Skeletal muscle tissue (tissue), 3 donors: ENCODE measurements at regions not wholly inside any gene's neighbourhood (a gene's known extent, or its start where the extent isn't known, plus 50 kb on each side); places are given as distances from the start of the nearest gene placed in this dataset.

Experiments used
- H3K27ac ChIP-seq: one replicate; pipeline ENCODE4 v1.7.0; 2013; ENCODE audit warnings: mild to moderate bottlenecking, low read depth, low read length, inconsistent platforms
- H3K27me3 ChIP-seq, 3 donors: one replicate each; pipeline ENCODE4 v1.7.0; 2013; ENCODE audit warnings: low read length in 3 of 3; ENCODE audit not compliant: control insufficient read depth in 3 of 3, insufficient read depth in 3 of 3
- H3K36me3 ChIP-seq, 3 donors: one replicate each; pipeline ENCODE4 v1.7.0; 2013; ENCODE audit warnings: low read length in 3 of 3; ENCODE audit not compliant: control insufficient read depth in 3 of 3, insufficient read depth in 3 of 3
- H3K4me1 ChIP-seq, 3 donors: one replicate each; pipeline ENCODE4 v1.7.0; 2013; ENCODE audit warnings: low read length in 3 of 3, mild to moderate bottlenecking in 3 of 3; ENCODE audit not compliant: control insufficient read depth in 3 of 3, insufficient read depth in 3 of 3
- H3K4me3 ChIP-seq, 3 donors: one replicate each; pipeline ENCODE4 v1.7.0; 2013; ENCODE audit warnings: low read length in 3 of 3
- H3K9ac ChIP-seq, 3 donors: one replicate each; pipeline ENCODE4 v1.7.0; 2013; ENCODE audit warnings: low read length in 3 of 3, mild to moderate bottlenecking in 3 of 3, moderate library complexity in 2 of 3, low read depth in 1 of 3
- H3K9me3 ChIP-seq, 3 donors: one replicate each; pipeline ENCODE4 v1.7.0; 2013; ENCODE audit warnings: low read length in 3 of 3; ENCODE audit not compliant: control insufficient read depth in 3 of 3
- donor health status: Osteomylitis.

DNA sequence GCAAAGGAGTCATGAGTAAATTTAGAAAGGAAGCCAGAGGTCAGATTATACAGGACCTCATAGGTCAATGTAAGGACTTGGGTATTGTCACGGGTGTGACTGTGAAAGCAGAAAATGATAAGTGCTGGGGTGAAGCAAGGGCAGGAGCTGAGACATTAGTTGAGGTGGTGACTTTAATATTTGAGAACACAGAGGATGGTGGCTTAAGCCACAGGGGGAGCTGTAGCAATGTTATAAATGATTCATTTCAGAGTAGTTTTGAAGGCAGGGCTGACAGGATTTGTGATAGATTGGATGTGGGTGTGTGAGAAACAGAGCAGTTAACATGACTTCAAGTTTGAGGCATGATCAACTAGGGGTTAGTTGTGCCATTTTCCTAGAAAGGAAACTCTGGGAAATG lies 659.9 kb downstream of the EPM2A start:
- no peaks in the 10 kb centered on the region for H3K36me3 ChIP-seq
- H3K9me3 ChIP-seq: peaks cover 0 to 3% (median 0%) of the 10 kb centered on the region in 3 donors
- H3K9ac ChIP-seq: no peak overlapping the region
- no peaks in the 10 kb centered on the region for H3K27me3 ChIP-seq
- H3K4me1 ChIP-seq: no peaks in the 10 kb centered on the region
- H3K4me3 ChIP-seq: no peak overlapping the region
- H3K27ac ChIP-seq: no peak overlapping the region

DNA sequence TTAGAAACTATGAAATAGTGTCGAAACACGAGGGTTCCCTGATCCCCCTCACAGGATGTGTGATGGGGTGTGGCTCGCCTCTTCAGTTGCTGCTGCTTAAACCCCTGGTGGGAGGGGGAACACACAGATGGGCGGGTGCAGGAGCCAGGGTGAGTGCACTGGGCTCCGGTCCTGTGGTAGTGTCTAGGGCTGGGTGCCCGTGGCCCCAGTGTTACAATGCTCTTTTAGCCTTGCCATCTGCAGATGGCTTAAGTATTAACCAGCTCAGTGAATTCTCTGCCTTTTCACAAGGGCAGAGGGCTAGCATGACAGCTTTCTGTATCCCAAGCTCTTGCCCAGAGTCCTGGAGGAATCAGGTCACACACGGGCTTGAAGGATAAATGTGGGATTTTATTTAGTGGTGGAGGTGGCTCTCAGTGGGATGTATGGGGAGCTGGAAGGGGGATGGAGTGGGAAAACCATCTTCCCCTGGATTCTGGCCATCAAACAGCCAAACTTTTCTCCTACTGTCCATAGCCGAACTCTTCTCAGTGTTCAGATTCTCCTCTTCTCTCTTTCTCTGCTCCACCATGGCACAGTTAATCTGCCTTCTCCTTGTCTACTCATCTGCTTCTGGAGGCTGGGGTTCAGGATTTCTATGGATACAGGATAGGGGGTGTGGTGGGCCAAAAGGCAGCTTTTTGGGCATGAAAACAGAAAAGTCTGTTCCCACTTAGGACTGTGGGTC lies 659.0 kb downstream of the EPM2A start:
- H3K27me3 ChIP-seq: no peaks in the 10 kb centered on the region
- no peak overlapping the region for H3K4me3 ChIP-seq
- H3K27ac ChIP-seq: no peak overlapping the region
- no peaks in the 10 kb centered on the region for H3K4me1 ChIP-seq
- no peak overlapping the region for H3K9ac ChIP-seq
- peaks cover 0 to 3% (median 0%) of the 10 kb centered on the region in 3 donors for H3K9me3 ChIP-seq
- H3K36me3 ChIP-seq: no peaks in the 10 kb centered on the region

DNA sequence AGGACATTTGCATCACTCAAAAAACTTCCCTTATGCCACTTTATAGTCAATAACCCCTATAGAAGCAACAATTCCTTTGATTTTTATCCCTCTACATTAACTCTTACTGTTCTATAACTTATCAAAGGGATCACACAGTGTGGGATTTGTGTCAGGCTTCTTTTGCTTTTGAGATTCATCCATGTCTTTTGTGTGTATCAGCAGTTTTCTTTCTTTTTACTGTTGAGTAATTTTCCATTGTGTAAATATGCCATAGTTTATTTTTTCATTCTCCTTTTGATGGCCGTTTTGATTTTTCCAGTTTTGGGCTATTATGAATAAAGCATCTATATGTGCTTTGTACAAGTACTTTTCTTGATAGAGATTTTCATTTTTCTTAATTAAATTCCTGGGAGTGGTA lies 657.9 kb downstream of the EPM2A start:
- peaks cover 0 to 3% (median 0%) of the 10 kb centered on the region in 3 donors for H3K9me3 ChIP-seq
- no peaks in the 10 kb centered on the region for H3K36me3 ChIP-seq
- H3K4me1 ChIP-seq: no peaks in the 10 kb centered on the region
- H3K4me3 ChIP-seq: no peak overlapping the region
- no peak overlapping the region for H3K9ac ChIP-seq
- H3K27ac ChIP-seq: no peak overlapping the region
- H3K27me3 ChIP-seq: no peaks in the 10 kb centered on the region

DNA sequence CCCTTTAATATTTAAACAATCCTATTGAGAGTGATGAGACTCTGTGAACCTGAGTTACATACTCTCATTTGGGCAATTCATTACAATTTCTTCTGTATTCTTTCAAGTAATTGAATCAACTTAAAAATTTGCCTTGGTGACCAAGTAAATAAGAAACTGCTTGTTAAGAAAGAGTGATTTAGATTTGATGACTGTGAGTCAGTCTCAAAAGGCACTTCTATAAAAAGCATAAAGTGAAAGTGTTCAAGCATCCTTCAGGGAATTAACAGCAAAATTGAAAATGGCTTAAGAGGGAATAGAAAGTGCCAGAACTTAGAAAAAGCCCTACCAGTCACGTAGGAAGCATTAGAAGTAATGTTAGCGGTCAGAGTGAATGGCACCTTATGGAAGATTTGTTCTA lies 654.7 kb downstream of the EPM2A start:
- H3K9me3 ChIP-seq: no peaks in the 10 kb centered on the region
- H3K27me3 ChIP-seq: no peaks in the 10 kb centered on the region
- H3K27ac ChIP-seq: no peak overlapping the region
- no peak overlapping the region for H3K4me3 ChIP-seq
- no peaks in the 10 kb centered on the region for H3K36me3 ChIP-seq
- H3K4me1 ChIP-seq: no peaks in the 10 kb centered on the region
- no peak overlapping the region for H3K9ac ChIP-seq

DNA sequence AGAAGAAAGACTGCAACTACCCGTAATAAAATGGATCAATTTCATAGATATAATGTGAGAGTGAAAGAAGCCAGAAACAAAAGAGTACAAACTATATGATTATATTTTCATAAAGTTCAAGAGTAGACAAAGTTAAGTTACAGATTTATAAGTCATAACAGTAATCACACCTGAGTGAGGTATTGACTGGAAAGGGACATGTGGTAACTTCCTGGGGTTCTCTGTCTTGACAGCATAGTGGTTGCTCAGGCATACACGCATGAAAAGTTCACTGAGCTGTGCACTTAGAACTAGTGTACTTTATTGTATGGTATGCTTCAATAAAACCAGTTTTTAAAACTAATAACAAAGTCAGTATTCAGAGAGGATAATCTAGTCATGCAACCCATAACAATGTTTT lies 653.6 kb downstream of the EPM2A start:
- H3K27me3 ChIP-seq: no peaks in the 10 kb centered on the region
- no peak overlapping the region for H3K4me3 ChIP-seq
- H3K36me3 ChIP-seq: no peaks in the 10 kb centered on the region
- H3K4me1 ChIP-seq: no peaks in the 10 kb centered on the region
- no peaks in the 10 kb centered on the region for H3K9me3 ChIP-seq
- H3K9ac ChIP-seq: no peak overlapping the region
- no peak overlapping the region for H3K27ac ChIP-seq

DNA sequence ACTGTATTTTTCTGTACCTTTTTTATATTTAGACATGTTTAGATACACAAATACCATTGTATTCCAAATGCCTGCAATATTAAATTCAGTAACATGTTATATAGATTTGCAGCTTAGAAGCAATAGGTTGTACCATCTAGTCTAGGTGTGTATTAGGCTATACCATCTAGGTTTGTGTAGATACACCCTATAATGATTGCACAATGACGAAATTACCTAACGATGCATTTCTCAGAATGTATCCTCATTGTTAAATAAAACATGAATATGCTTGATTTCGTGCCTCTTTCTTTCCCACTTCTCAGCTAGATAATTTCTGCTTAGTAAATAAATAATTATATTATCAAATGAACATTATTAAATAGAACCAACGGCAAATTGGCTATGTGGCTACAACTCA lies 653.0 kb downstream of the EPM2A start:
- no peak overlapping the region for H3K27ac ChIP-seq
- no peaks in the 10 kb centered on the region for H3K36me3 ChIP-seq
- H3K9me3 ChIP-seq: no peaks in the 10 kb centered on the region
- no peak overlapping the region for H3K4me3 ChIP-seq
- H3K4me1 ChIP-seq: no peaks in the 10 kb centered on the region
- H3K9ac ChIP-seq: no peak overlapping the region
- no peaks in the 10 kb centered on the region for H3K27me3 ChIP-seq

DNA sequence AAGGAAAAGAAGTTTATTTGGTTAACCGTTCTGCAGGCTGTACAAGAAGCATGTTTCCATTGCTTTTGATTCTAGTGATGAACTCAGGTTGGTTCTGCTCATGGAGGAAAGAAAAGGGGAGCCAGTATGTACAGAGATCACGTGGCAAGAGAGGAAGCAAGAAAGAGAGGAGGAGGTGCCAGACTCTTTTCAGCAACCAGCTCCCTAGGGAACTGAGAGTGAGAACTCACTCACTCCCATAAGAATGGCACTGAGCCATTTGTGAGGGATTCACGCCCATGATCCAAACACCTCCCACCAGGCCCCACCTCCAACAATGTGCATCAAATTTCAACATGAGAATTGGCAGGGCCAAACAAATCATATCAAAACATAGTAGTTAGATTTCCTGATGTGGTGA lies 649.1 kb downstream of the EPM2A start:
- Histone ChIP-seq H3K27me3 (no peaks in the 10 kb centered on the region), H3K4me1 (no peaks in the 10 kb centered on the region), H3K9me3 (no peaks in the 10 kb centered on the region), H3K9ac (no peak overlapping the region), H3K27ac (no peak overlapping the region), H3K4me3 (no peak overlapping the region), H3K36me3 (no peaks in the 10 kb centered on the region)

DNA sequence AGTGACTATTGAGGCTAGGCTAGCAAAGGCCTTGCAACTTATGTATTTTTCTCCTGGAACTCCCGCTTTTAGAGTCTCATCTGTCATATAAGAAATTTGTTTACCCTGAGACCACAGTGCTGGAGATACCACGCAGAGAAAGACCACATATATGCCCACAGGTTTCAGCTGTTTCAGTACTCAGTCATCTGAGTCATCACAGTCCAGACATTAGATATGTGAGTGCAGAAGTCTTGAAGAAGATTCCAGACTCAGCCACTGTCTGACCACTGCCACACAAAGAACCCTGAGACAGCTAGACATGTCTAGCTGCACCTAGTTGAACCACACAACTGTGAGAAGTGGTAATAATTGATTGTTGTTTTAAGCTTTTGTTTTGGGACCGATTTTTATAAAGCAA lies 648.3 kb downstream of the EPM2A start:
- no peaks in the 10 kb centered on the region for H3K4me1 ChIP-seq
- H3K4me3 ChIP-seq: no peak overlapping the region
- no peaks in the 10 kb centered on the region for H3K36me3 ChIP-seq
- H3K27me3 ChIP-seq: no peaks in the 10 kb centered on the region
- H3K27ac ChIP-seq: no peak overlapping the region
- H3K9me3 ChIP-seq: no peaks in the 10 kb centered on the region
- H3K9ac ChIP-seq: no peak overlapping the region

DNA sequence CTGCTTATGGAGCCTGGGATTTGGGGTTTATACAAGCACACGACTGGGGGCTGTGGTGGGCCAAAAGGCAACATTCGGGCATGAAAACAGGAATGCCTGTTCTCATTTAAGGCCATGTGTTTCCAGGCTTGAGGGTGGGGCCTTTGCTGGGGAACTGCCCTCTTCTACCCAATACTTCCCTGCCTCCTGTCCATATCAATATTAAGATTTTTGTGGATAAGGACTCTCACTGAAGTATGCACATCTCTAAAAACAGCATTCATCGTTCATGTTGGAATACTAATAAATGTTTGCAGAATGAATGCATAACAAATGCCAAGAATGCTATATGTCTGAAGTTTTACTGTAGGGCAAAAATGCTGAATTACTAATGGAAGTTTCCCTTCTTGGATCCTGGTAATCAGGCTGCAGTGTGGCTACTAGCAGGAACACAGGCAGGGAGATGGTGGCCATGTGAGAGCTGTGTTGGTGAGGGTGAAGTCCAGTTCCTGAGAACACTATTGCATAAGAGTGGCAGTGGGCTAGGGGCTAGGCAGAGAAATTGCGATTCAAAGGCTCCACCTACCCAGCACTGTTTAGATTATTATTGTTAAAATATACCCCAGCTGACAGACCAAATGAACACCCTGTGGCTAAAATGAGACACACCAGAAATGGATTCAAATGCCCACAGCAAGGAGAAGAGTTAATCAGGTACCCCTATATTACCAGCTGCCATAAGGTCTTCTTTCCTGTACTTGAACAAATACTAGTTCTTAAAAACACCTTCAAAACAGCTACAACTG lies 644.3 kb downstream of the EPM2A start:
- no peaks in the 10 kb centered on the region for H3K9me3 ChIP-seq
- H3K4me1 ChIP-seq: no peaks in the 10 kb centered on the region

DNA sequence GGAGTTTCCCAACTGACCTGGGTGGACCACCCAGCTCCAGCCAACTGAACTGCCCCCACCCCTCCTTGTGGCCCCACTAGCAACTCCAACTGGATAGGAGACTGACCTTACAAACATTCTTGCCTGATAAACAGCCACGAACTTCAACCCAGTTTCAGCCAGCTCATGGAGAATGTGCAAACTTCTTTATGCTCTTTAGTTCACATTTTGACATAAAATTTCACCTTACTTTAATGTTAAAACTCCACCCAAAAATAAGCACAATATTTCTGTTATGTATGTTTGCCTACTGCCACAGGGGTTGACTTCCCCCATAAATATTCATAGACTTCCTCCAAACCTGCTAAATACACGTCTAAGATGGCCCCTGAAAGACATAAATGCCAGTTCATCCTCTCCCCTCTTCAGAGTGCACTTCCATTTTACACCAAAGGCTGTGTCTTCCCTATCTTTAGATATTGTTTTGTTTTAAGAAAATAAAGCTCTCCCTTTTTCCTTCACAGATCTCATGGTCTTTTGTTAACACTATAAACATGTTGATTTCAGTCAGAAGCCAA lies 643.7 kb downstream of the EPM2A start:
- H3K36me3 ChIP-seq: no peaks in the 10 kb centered on the region
- no peaks in the 10 kb centered on the region for H3K27me3 ChIP-seq
- no peak overlapping the region for H3K4me3 ChIP-seq
- H3K27ac ChIP-seq: no peak overlapping the region
- H3K4me1 ChIP-seq: no peaks in the 10 kb centered on the region
- H3K9me3 ChIP-seq: no peaks in the 10 kb centered on the region
- H3K9ac ChIP-seq: no peak overlapping the region

More for the DNA sequence above, 644.3 kb downstream of the EPM2A start:
- Histone ChIP-seq H3K36me3 (no peaks in the 10 kb centered on the region), H3K9ac (no peak overlapping the region), H3K27me3 (no peaks in the 10 kb centered on the region), H3K4me3 (no peak overlapping the region), H3K27ac (no peak overlapping the region)
